IPS DF 6.9 (cell line): ENCODE measurements at regions not wholly inside any gene's neighbourhood (a gene's known extent, or its start where the extent isn't known, plus 50 kb on each side); places are given as distances from the start of the nearest gene placed in this dataset.
"Not testable (repeated sequence)": the region's sequence is repeated elsewhere in the genome, so short reads cannot be mapped to it uniquely, and the experiment has no call there.

Experiments used
- DNase-seq: peaks from one replicate; pipeline ENCODE4 v3.0.0-alpha.2; 2013; ENCODE audit warnings: low read depth, low spot score
- H3K27ac ChIP-seq: one replicate; pipeline ENCODE4 v1.5.1; 2013; ENCODE audit warnings: low read length, control low read depth
- H3K27me3 ChIP-seq: 2 replicates; pipeline ENCODE4 v1.6.1; 2013; ENCODE audit warnings: mild to moderate bottlenecking, low read length; ENCODE audit not compliant: control insufficient read depth, insufficient read depth
- H3K36me3 ChIP-seq: 2 replicates; pipeline ENCODE4 v1.6.1; 2013; ENCODE audit warnings: low read length; ENCODE audit not compliant: control insufficient read depth, insufficient read depth
- H3K4me1 ChIP-seq: 2 replicates; pipeline ENCODE4 v1.6.1; 2013; ENCODE audit warnings: low read length; ENCODE audit not compliant: control insufficient read depth, insufficient read depth
- H3K4me3 ChIP-seq: 2 replicates; pipeline ENCODE4 v1.5.1; 2013; ENCODE audit warnings: mild to moderate bottlenecking, low read length
- H3K9me3 ChIP-seq: 2 replicates; pipeline ENCODE4 v1.6.1; 2013; ENCODE audit warnings: low read length, inconsistent platforms; ENCODE audit not compliant: control insufficient read depth, insufficient read depth
- WGBS: extraction: QIAGEN DNeasy Blood & Tissue Kit; methylation state at CpG from one replicate; pipeline ENCODE4 v1.1.7; 2013; ENCODE audit warnings: mixed read lengths, missing lambda C conversion rate; ENCODE audit not compliant: insufficient read length, insufficient coverage; 5-methylcytosine and 5-hydroxymethylcytosine counted together

GRCh38 chr14:85853996-85854526 is 324.1 kb downstream of the FLRT2 start:
- no peak for DNase-seq

GRCh38 chr14:85852906-85853305 is 323.0 kb downstream of the FLRT2 start:
- Histone ChIP-seq H3K36me3 (no peaks in the 10 kb centered on the region), H3K9me3 (no peaks in the 10 kb centered on the region), H3K4me3 (no peak overlapping the region), H3K27ac (no peak overlapping the region), H3K4me1 (no peaks in the 10 kb centered on the region), H3K27me3 (no peaks in the 10 kb centered on the region)
- no peak for DNase-seq
- WGBS = no CpG with 5 or more reads among the region's 5 CpGs

More at GRCh38 chr14:85853996-85854526, 324.1 kb downstream of the FLRT2 start:
- H3K9me3 ChIP-seq = no peaks in the 10 kb centered on the region
- H3K4me1 ChIP-seq = no peaks in the 10 kb centered on the region
- no peak overlapping the region for H3K4me3 ChIP-seq
- no peaks in the 10 kb centered on the region for H3K27me3 ChIP-seq
- H3K27ac ChIP-seq = no peak overlapping the region
- no CpG with 5 or more reads among the region's 2 CpGs for WGBS
- no peaks in the 10 kb centered on the region for H3K36me3 ChIP-seq

- H3K4me1 ChIP-seq, H3K36me3 ChIP-seq, H3K4me3 ChIP-seq, H3K27me3 ChIP-seq, H3K27ac ChIP-seq, H3K9me3 ChIP-seq, DNase-seq: not testable (repeated sequence)
- no CpG with 5 or more reads among the region's 4 CpGs for WGBS
These were observed 322.2 kb downstream of the FLRT2 start for GRCh38 chr14:85852123-85852522.

- no CpG with 5 or more reads among the region's 8 CpGs for WGBS
These were observed 300.6 kb downstream of the FLRT2 start for GRCh38 chr14:85830549-85830948.

GRCh38 chr14:85829601-85830000 is 299.7 kb downstream of the FLRT2 start:
- not testable (repeated sequence) for H3K27me3 ChIP-seq, H3K27ac ChIP-seq, H3K36me3 ChIP-seq, H3K4me1 ChIP-seq, DNase-seq, H3K4me3 ChIP-seq, H3K9me3 ChIP-seq
- WGBS = no CpG with 5 or more reads among the region's 25 CpGs

More at GRCh38 chr14:85830549-85830948, 300.6 kb downstream of the FLRT2 start:
- H3K4me3 ChIP-seq, H3K27me3 ChIP-seq, H3K9me3 ChIP-seq, H3K36me3 ChIP-seq, H3K4me1 ChIP-seq, DNase-seq, H3K27ac ChIP-seq: not testable (repeated sequence)

- Histone ChIP-seq H3K27ac (no peak overlapping the region), H3K27me3 (no peaks in the 10 kb centered on the region), H3K36me3 (no peaks in the 10 kb centered on the region), H3K4me3 (no peak overlapping the region), H3K4me1 (no peaks in the 10 kb centered on the region), H3K9me3 (no peaks in the 10 kb centered on the region)
- no CpG with 5 or more reads among the region's 1 CpG for WGBS
- DNase-seq = no peak
These were observed 294.6 kb downstream of the FLRT2 start for GRCh38 chr14:85824526-85824925.

GRCh38 chr14:85822236-85822635 is 292.3 kb downstream of the FLRT2 start:
- WGBS = no CpG with 5 or more reads among the region's 3 CpGs
- H3K4me1 ChIP-seq = no peaks in the 10 kb centered on the region
- H3K27ac ChIP-seq = no peak overlapping the region
- no peak overlapping the region for H3K4me3 ChIP-seq
- no peaks in the 10 kb centered on the region for H3K9me3 ChIP-seq
- H3K27me3 ChIP-seq = no peaks in the 10 kb centered on the region
- DNase-seq = no peak
- H3K36me3 ChIP-seq = no peaks in the 10 kb centered on the region

GRCh38 chr14:85817430-85817829 is 287.5 kb downstream of the FLRT2 start:
- no peak overlapping the region for H3K27ac ChIP-seq
- H3K36me3 ChIP-seq = no peaks in the 10 kb centered on the region
- H3K4me1 ChIP-seq = no peaks in the 10 kb centered on the region
- no CpG with 5 or more reads among the region's 1 CpG for WGBS
- no peaks in the 10 kb centered on the region for H3K9me3 ChIP-seq
- no peaks in the 10 kb centered on the region for H3K27me3 ChIP-seq
- H3K4me3 ChIP-seq = no peak overlapping the region
- no peak for DNase-seq

GRCh38 chr14:85813040-85813439 is 283.1 kb downstream of the FLRT2 start:
- Histone ChIP-seq H3K27me3 (no peaks in the 10 kb centered on the region), H3K36me3 (no peaks in the 10 kb centered on the region), H3K27ac (no peak overlapping the region), H3K4me3 (no peak overlapping the region), H3K9me3 (no peaks in the 10 kb centered on the region), H3K4me1 (no peaks in the 10 kb centered on the region)
- no peak for DNase-seq
- no CpG with 5 or more reads among the region's 2 CpGs for WGBS

GRCh38 chr14:85811340-85811739 is 281.4 kb downstream of the FLRT2 start:
- Histone ChIP-seq H3K4me1 (no peaks in the 10 kb centered on the region), H3K4me3 (no peak overlapping the region), H3K27me3 (no peaks in the 10 kb centered on the region), H3K36me3 (no peaks in the 10 kb centered on the region), H3K27ac (no peak overlapping the region), H3K9me3 (no peaks in the 10 kb centered on the region)
- DNase-seq = no peak
- no CpG with 5 or more reads among the region's 1 CpG for whole genome bisulfite sequencing

- H3K27me3 ChIP-seq = no peaks in the 10 kb centered on the region; the same call in 1 of the 2 replicates
- no peaks in the 10 kb centered on the region for H3K4me1 ChIP-seq
- no peaks in the 10 kb centered on the region for H3K9me3 ChIP-seq
- no peak for DNase-seq
- no peaks in the 10 kb centered on the region for H3K36me3 ChIP-seq
- no peak overlapping the region for H3K4me3 ChIP-seq
- no CpG with 5 or more reads among the region's 2 CpGs for WGBS
- H3K27ac ChIP-seq = no peak overlapping the region
These were observed 269.7 kb downstream of the FLRT2 start for GRCh38 chr14:85799668-85800067.
